ENCODE measurements at regions not wholly inside any gene's neighbourhood (a gene's known extent, or its start where the extent isn't known, plus 50 kb on each side); places are given as distances from the start of the nearest gene placed in this dataset.

DNA sequence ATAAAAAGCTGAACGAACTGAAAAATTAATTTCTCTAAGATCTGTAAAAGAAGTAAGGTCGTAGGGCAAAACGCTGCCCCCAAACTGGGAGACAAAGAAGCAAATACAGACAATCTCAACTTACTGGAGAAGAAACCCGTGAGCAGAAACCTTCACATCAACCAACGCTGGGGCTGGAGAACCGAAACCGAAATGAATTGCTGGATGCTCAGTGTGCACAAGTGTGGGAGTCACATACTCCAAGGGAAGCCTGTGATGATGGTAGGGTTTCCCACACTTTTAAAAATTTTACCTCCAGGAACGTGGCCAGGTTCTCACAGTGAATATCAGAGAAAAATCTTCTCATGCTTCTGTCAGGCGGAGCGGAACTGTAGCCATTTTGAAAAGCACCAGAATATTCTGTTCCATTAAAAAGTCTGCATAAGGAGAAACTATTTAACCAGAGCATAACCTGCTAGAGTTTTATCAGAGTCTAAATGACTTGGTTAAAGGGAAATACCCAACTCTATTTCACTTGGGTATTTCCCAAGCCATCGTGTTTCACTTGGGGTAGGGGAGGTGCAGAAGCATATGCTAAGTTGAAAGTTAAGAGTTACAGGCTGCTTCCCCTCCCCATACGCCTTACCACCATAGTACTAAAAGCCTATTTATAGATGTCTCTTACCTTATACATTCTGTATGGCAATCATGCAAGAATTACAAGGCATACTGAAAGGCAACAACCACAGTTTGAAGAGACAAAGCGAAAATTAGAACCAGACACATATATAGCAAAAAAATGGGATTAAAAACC is 110.5 kb upstream of the SLITRK1 start:
- no peak for DNase-seq

DNA sequence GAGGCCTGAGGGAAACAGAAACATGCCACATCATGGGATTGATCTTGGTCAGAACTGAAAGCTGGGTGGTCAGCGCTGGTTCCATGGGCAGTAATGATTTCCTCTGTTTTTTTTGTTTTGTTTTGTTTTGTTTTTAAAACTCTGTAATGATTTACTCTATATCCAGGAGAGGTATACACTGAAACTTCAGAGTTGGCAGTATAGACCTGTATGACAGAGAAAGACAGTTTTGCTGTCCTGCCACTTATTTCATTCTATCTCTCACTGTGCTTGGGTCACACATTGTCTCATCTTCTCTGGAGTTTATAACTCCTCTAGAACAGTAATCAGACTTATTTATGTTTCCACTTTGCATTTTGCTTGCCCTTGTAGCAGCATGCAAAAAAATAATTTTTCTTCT is 105.1 kb upstream of the SLITRK1 start:
- no peak for DNase-seq

DNA sequence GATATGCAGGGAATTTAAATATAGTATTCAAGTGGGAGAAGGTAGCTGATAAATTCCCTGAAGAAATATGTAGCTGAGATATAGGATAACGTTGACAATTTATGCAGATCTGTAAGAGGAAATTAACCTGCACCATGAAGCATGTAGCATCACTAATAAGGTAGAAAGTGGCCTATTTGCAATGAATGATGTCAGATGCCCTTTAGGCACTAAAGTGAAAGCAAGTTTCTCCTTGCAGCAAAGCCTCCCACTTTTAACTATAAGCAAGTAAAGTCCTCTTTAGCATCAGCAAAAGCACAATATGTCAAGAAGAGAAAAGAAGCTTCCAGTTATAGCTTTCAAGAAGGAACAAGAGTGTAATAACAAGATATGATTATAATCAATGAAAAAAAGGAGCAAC is 102.5 kb upstream of the SLITRK1 start:
- no peak for DNase-seq

DNA sequence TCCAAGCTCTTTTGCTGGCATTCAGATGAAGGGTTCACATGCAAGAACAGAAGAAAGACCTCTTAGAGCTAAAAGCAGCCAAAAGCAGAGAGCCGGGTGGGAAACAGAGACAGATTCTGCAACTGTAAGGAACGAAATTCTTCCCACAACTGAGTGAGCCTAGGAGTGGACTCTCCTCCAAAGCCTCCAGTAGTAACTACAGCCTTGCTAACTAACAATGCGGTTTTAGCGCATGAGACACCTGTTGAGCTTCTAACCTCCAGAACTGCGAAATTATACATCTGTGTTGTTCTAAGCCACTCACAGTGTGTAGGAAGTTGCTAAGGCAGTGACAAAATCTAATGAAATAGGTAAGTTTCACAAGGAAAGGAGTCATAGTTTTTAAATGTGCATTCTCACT is 98.1 kb upstream of the SLITRK1 start:
- DNase-seq, result no peak

DNA sequence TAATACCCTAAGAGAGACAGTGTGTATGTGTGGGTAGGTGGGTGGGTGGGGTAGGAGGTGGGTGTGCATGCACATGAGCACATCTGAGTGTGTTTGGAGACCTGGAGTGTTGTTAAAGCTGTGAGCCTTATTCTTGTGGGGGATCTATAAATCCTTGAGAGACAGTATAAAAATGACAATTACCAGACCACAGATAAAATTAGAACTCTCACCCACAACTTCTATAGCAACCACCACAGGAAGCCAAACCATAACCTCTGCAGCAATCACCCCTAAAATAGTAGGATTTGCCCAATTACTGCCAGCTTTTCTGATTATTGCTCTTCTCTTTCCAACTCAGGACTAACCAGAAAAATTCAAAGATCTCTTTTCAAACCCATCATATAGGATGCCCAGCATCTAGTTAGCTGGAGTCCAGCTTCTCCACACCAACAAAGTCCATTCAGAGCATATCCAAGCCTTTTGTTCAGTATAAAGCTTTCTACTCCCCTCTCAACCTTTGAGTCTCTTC is 93.4 kb upstream of the SLITRK1 start:
- DNase-seq, result no peak

DNA sequence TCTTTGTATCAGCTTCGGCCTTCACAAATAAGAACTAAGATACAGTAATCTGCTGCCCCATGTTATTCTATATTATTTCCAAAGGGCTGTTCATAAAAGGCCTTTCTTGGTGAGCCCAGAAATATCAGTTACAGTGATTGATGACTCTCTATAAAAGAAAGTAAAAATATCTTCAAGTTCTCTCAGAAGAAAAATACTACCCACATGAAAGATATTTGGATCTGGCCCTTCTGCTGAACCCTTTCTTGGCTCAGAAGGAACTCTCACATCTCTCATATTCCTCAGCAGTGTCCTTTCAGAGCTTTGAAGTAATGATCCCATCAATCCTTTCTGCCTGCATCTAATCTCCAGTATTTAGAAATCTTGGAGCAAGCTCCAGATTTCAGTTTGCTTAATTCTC is 76.3 kb upstream of the SLITRK1 start:
- DNase-seq, result no peak

DNA sequence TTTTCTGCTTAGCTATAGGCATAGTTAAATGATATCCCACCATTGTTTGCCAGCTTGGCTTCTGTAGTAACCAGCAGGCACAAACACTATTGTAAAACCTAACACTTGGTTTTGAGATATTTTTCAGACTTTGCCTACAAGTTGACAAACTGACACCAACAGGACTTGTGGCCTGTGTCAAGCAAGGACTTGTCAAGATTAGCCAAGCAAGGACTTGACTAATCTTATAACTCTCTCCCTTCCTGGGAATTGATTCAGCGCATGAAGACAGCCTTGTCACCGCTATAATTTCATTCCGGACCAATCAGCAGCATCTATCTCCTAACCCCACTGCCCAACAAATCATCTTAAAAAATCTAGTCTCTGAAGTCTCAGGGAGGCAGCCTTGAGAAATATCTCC is 72.7 kb upstream of the SLITRK1 start:
- DNase-seq, result no peak

DNA sequence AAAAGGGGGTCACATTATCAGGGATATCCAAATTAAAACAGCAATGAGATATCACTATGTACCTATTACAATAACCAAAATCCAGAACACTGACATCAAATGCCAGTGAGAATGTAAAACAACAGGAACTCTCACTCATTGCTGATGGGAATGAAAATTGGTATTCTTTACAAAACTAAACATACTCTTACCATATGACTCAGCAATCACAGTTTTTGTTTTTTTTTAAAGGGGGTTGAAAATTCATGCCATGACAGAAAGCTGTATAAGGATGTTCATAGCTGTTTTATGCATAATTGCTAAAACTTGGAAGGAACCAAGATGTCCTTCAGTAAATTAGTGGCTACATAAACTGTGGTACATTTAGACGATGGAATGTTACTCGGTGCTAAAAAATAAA is 71.6 kb upstream of the SLITRK1 start:
- no peak for DNase-seq

DNA sequence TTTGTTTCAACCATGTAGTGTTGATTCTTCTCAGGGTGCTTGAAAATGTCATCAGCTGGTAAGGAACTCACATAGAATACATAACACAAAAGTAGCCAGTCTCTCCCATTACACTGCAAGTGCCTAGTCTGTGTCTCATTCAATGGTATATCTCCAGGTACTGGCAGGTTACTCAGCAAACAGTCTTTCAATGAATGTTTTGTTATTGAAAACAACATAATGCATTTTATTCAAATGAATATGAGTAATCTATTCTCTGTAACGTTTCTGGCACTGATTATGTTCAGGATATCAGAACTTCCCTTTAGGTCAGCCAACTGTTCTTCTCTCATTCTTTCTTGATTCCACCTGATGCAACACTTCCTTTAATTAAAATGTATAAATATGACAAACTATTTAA is 68.0 kb upstream of the SLITRK1 start:
- DNase-seq, result no peak

DNA sequence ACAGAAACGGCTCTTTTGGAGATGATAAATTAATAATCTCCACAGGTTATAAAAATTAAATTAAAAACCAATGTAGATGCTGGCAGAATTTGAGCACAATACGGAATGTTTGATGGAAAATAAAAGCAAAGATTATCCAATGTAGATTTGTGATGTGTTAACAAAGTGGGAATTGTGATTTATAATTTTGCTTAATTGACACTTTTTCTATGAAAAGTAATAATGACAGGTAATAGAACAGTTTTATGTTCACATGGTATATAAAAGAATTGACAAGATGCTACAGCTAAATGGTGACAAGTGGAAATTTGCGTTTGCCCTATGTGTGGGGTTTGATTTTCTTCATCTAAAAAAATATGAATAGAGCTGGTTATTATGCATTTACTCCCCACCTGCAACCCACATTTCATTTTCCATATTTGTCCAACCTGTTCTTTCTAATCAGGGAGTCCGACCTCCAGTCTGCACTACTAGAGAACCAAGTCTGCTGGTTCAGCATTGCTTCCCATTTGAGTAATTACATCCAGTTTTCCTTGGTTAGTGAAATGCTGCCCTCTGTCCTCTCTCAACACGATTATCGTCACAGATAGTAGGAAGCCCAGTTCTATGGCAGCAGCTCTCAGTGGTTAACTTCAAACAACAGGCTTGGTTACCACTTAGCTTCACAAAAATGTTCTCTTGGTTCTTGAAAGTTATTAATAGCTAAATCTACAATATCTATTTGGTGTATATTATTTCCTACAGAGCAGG is 61.4 kb upstream of the SLITRK1 start:
- no peak for DNase-seq

DNA sequence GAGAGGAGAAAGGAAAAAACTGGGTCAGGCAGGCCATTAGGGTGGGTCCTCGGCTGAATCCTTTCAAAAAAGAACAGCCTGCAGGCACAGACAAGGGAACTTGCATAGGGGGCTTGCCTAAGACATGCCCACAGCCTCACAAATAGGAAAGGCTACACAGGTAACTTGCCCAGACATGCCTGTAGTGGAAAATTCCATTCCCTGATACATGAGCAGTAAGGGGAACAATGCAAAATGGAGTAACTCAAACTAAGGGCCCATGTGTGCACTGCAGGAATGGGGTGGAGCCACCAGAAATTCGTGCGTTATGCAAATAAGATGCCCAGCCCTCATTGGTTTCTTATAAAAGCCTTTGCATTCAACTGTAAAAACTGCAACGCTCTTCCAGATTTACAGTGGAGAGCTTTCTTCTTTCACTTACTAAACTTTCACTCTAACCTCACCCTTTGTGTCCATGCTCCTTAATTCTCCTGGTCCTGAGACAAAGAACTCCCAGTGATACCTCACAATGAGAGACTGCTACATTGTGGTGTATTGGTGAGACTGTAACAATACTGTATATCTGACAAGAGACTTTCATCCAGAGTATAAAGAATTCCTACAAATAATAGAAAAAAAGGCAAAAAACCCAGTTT is 59.5 kb upstream of the SLITRK1 start:
- DNase-seq, result no peak

DNA sequence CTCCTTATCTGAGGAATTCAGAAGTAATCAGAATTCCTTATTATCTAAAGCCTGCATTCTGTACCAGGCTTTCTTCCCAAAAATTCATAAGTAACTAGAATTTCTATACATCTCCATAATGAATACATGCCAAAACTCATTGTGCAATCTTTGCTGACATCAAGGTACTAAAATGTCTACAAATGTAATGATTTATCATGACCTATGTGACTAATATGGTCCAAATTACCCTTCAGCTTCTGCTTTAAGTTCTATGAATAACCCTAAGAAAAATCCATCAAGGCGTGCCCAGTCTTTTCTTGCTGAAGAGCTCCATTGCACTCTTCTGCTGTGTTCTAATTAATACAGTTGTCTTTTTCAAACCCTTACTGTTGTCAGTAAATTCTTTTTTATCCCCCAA is 58.5 kb upstream of the SLITRK1 start:
- DNase-seq, result no peak

DNA sequence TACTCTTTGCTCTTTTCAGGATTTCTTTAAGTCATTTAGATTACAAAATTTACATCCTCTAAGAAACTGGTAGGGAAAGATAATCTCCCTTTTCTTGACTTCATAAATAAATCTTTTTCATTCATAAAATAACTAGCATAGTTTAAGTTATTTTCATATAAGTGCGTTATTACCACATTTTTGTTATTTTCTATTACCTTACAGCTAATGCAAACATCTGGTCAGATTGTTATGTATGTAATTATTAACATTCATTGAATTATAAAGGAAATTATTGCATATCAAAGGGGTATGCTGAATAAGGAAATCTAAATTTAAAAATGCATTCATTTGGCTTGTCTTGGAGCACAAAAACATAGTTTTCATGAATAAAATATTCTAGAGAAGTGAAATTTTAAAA is 55.3 kb upstream of the SLITRK1 start:
- no peak for DNase-seq

DNA sequence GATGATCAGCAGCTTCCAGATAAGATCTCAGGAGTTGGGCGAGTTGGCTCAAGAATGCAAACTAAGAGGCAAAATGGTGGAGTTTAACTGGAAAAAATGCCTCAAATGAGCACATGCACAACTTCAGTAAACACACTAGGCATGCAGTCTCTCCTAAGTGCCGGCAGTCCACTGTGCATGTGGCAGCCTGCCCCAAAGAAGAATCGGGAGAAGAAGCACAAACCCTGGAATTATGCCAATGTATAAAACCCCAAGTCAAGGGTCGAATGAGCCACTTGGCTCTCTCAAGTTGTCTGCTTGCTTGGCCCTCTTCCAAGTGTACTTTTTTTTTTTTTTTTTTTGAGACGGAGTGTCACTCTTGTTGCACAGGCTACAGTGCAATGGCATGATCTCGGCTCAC is 53.3 kb upstream of the SLITRK1 start:
- DNase-seq, result no peak

Measured in CD4-positive, alpha-beta T cell treated with Interferon gamma for 1 hour (primary cell).